GM12864 (cell line): ENCODE measurements at regions not wholly inside any gene's neighbourhood (a gene's known extent, or its start where the extent isn't known, plus 50 kb on each side); places are given as distances from the start of the nearest gene placed in this dataset.

Experiments
- DNase-seq: peaks from one replicate; pipeline ENCODE4 v3.0.0-alpha.2; 2011; ENCODE audit warnings: low read depth
- H3K4me3 ChIP-seq: 2 replicates; pipeline ENCODE4 v1.5.1; 2011; ENCODE audit warnings: mild to moderate bottlenecking, low read depth, low read length, control low read depth
- CTCF ChIP-seq: IDR thresholded peaks from 2 replicates; pipeline ENCODE4 v1.5.1; 2011; ENCODE audit warnings: low read depth, mild to moderate bottlenecking, moderate library complexity, low read length, control low read depth, inconsistent platforms; ENCODE audit errors: missing control alignments

- no peak overlapping the region for H3K4me3 ChIP-seq
- no peak for DNase-seq
- no peak for TF ChIP-seq CTCF
Observed at GRCh38 chr1:68332041-68332440, 99.7 kb upstream of the WLS start.

- no peak overlapping the region for H3K4me3 ChIP-seq
- no peak for DNase-seq
- TF ChIP-seq CTCF = no peak
Observed at GRCh38 chr1:68331117-68331865, 99.0 kb upstream of the WLS start.

GRCh38 chr1:68330391-68330790 lies 98.1 kb upstream of the WLS start:
- no peak for DNase-seq
- no peak for TF ChIP-seq CTCF

GRCh38 chr1:68329096-68329835 lies 96.9 kb upstream of the WLS start:
- DNase-seq = no peak
- no peak for TF ChIP-seq CTCF
- no peak overlapping the region for H3K4me3 ChIP-seq

More at GRCh38 chr1:68330391-68330790, 98.1 kb upstream of the WLS start:
- H3K4me3 ChIP-seq = no peak overlapping the region

GRCh38 chr1:68328490-68328889 lies 96.2 kb upstream of the WLS start:
- DNase-seq = no peak
- H3K4me3 ChIP-seq = no peak overlapping the region
- no peak for TF ChIP-seq CTCF

GRCh38 chr1:68327414-68327813 lies 95.1 kb upstream of the WLS start:
- DNase-seq = no peak
- TF ChIP-seq CTCF = no peak
- H3K4me3 ChIP-seq = no peak overlapping the region

- no peak for DNase-seq
- H3K4me3 ChIP-seq = no peak overlapping the region
- TF ChIP-seq CTCF = no peak
Observed at GRCh38 chr1:68326481-68326880, 94.2 kb upstream of the WLS start.
